HepG2 (cell line): ENCODE measurements at regions not wholly inside any gene's neighbourhood (a gene's known extent, or its start where the extent isn't known, plus 50 kb on each side); places are given as distances from the start of the nearest gene placed in this dataset.

ENCODE experiments used
- ATAC-seq: fragments of 200-7000 bp; cut with Tn5 transposase; 3 replicates; pipeline ENCODE4 v1.9.1; 2020; ENCODE audit warnings: mild to moderate bottlenecking, moderate library complexity
- BruUV-seq: library from RNA; stranded (reverse); fragments of 400-500 nt; replicated peaks from 2 replicates; lab custom pipeline; 2021; lab: Mats Ljungman, UMichigan
- CTCF ChIA-PET: fragments of 300-600 bp; formaldehyde crosslinking; extraction: SDS; loops from one replicate; lab custom pipeline; 2021; ENCODE audit warnings: low total read pairs, inconsistent platforms, low intra/inter-chr PET ratio; lab: Yijun Ruan, JAX
- POLR2A ChIA-PET: fragments of 350-600 bp; sonication (Branson Sonifier 250); formaldehyde crosslinking; loops from one replicate; lab custom pipeline; 2020; ENCODE audit warnings: antibody characterized with exemption, inconsistent platforms; lab: Yijun Ruan, JAX
- DNase-seq: peaks from one replicate; pipeline ENCODE4 v3.0.0-alpha.2; 2015; ENCODE audit warnings: low spot score
- FAIRE-seq: peaks from 3 replicates; lab custom pipeline; 2011; peaks lifted over from hg19 to GRCh38; lab: Jason Lieb, UNC
- H2AFZ ChIP-seq: one replicate; pipeline ENCODE4 v1.6.1; 2011; ENCODE audit warnings: low read length, inconsistent platforms
- H3K27ac ChIP-seq: fragments of 300-600 bp; 3 replicates; pipeline ENCODE4 v1.8.0; 2011; ENCODE audit warnings: mixed run types, mild to moderate bottlenecking, mixed read lengths, low read length, inconsistent platforms; ENCODE audit not compliant: insufficient read depth; ENCODE audit errors: extremely low read length
- H3K27me3 ChIP-seq, 2 experiments: fragments of 200-600 bp in 1 of 2; 2 replicates in 1 of 2; 3 replicates in 1 of 2; pipeline versions ENCODE4 v1.6.0 to v1.8.0; 2011; ENCODE audit warnings: low read length in 2 of 2, mild to moderate bottlenecking in 2 of 2, moderate library complexity in 2 of 2, inconsistent platforms in 1 of 2; ENCODE audit not compliant: insufficient read depth in 2 of 2, control insufficient read depth in 1 of 2
- H3K36me3 ChIP-seq, 2 experiments: fragments of 200-600 bp in 1 of 2; replicated peaks in 1 of 2; 2 replicates in 1 of 2; 3 replicates in 1 of 2; pipeline versions ENCODE4 v1.5.1 to v1.8.0; 2011; ENCODE audit warnings: low read length in 2 of 2, inconsistent platforms in 1 of 2; ENCODE audit not compliant: insufficient read depth in 2 of 2, control insufficient read depth in 1 of 2
- H3K4me1 ChIP-seq: 2 replicates; pipeline ENCODE4 v1.5.1; 2012; ENCODE audit warnings: low read length, inconsistent platforms; ENCODE audit not compliant: insufficient read depth
- H3K4me2 ChIP-seq: 2 replicates; pipeline ENCODE4 v1.6.0; 2011; ENCODE audit warnings: low read depth, low read length, inconsistent platforms
- H3K4me3 ChIP-seq, 3 experiments: fragments of 200-600 bp in 1 of 3; sonication (generic), shearing (Covaris generic) in 1 of 3; replicated peaks in 1 of 3; 2 replicates each; pipeline ENCODE4 v1.5.1; 2011 to 2016; ENCODE audit warnings: low read length in 3 of 3, inconsistent platforms in 2 of 3, low read depth in 2 of 3, mild to moderate bottlenecking in 2 of 3, control low read depth in 1 of 3, mixed read lengths in 1 of 3; ENCODE audit not compliant: insufficient read depth in 1 of 3
- H3K79me2 ChIP-seq: one replicate; pipeline ENCODE4 v1.6.1; 2011; ENCODE audit warnings: low read length, inconsistent platforms; ENCODE audit not compliant: insufficient read depth
- H3K9ac ChIP-seq: 2 replicates; pipeline ENCODE4 v1.6.0; 2011; ENCODE audit warnings: mild to moderate bottlenecking, low read depth, low read length, inconsistent platforms; ENCODE audit not compliant: insufficient read depth
- H3K9me3 ChIP-seq: 2 replicates; pipeline ENCODE4 v1.5.1; 2012; ENCODE audit warnings: mild to moderate bottlenecking, low read length
- H4K20me1 ChIP-seq: 2 replicates; pipeline ENCODE4 v1.6.0; 2011; ENCODE audit warnings: inconsistent platforms, mild to moderate bottlenecking, low read length, moderate library complexity; ENCODE audit not compliant: insufficient read depth
- ARHGAP35 ChIP-seq: sonication (generic); formaldehyde crosslinking; IDR thresholded peaks from 2 replicates; pipeline ENCODE4 v1.9.0; 2022; ENCODE audit warnings: mild to moderate bottlenecking, inconsistent platforms, moderate library complexity, missing genetic modification reagents, borderline replicate concordance
- HMGA1 ChIP-seq: sonication (generic); formaldehyde crosslinking; conservative IDR thresholded peaks from 2 replicates; pipeline ENCODE4 v1.4.0; 2020; ENCODE audit warnings: missing genetic modification reagents
- NFE2L1 ChIP-seq: sonication (generic); formaldehyde crosslinking; IDR thresholded peaks from 2 replicates; pipeline ENCODE4 v1.4.0; 2020; ENCODE audit warnings: missing genetic modification reagents, mild to moderate bottlenecking, borderline replicate concordance
- PAX8 ChIP-seq: sonication (generic); formaldehyde crosslinking; IDR thresholded peaks from 2 replicates; pipeline ENCODE4 v1.8.0; 2022; ENCODE audit warnings: mild to moderate bottlenecking, missing genetic modification reagents, borderline replicate concordance
- SAP130 ChIP-seq: IDR thresholded peaks from 2 replicates; pipeline ENCODE4 v1.6.1; 2016; ENCODE audit warnings: low read depth
- SRSF1 ChIP-seq: fragments of 200-400 bp; formaldehyde crosslinking; optimal IDR thresholded peaks from 2 replicates; pipeline ENCODE3; 2017; ENCODE audit warnings: mild to moderate bottlenecking, low read depth, low read length, moderate library complexity
- TGIF2 ChIP-seq: IDR thresholded peaks from 2 replicates; pipeline ENCODE4 v1.6.1; 2016; ENCODE audit warnings: control low read depth, missing compliant biosample characterization
- ZNF326 ChIP-seq: sonication (generic); formaldehyde crosslinking; IDR thresholded peaks from 2 replicates; pipeline ENCODE4 v1.4.0; 2020; ENCODE audit warnings: missing genetic modification reagents, borderline replicate concordance
- ZNF333 ChIP-seq: sonication (generic); formaldehyde crosslinking; IDR thresholded peaks from 2 replicates; pipeline ENCODE4 v1.4.0; 2020; ENCODE audit warnings: mild to moderate bottlenecking, missing genetic modification reagents, borderline replicate concordance
- ZNF598 ChIP-seq: sonication (generic); formaldehyde crosslinking; IDR thresholded peaks from 2 replicates; pipeline ENCODE4 v1.5.1; 2020; ENCODE audit warnings: mild to moderate bottlenecking, missing genetic modification reagents, borderline replicate concordance
- ZNF605 ChIP-seq: sonication (generic); formaldehyde crosslinking; IDR thresholded peaks from 2 replicates; pipeline ENCODE4 v1.8.0; 2022; ENCODE audit warnings: mild to moderate bottlenecking, missing genetic modification reagents
- ZNF746 ChIP-seq: sonication (generic); formaldehyde crosslinking; IDR thresholded peaks from 2 replicates; pipeline ENCODE4 v1.8.0; 2022; ENCODE audit warnings: mild to moderate bottlenecking, missing genetic modification reagents
- ZNF75D ChIP-seq: sonication (generic); formaldehyde crosslinking; IDR thresholded peaks from 2 replicates; pipeline ENCODE4 v1.8.1; 2023; ENCODE audit warnings: missing genetic modification reagents, mild to moderate bottlenecking, borderline replicate concordance
- WGBS: methylation state at CpG from one replicate; pipeline ENCODE4 v1.1.6; 2017; ENCODE audit warnings: low lambda C conversion rate; 5-methylcytosine and 5-hydroxymethylcytosine counted together
- in situ Hi-C: cut with HindIII; loops from 2 replicates; pipeline ENCODE4 v1.10.0; 2017; ENCODE audit warnings: low pct_unique_long_range_greater_than_20kb; ENCODE audit not compliant: extremely low pct_ligation_motif_present
- intact Hi-C: fragments of 100-400 bp; cut with micrococcal nuclease; formaldehyde crosslinking; loops from one replicate; pipeline ENCODE4 v1.10.0; 2022; ENCODE audit not compliant: unreplicated experiment
- TF ChIP-seq, protein P1 (sequence below): sonication (generic); formaldehyde crosslinking; IDR thresholded peaks from 2 replicates; pipeline ENCODE4 v1.4.0; 2020; ENCODE audit warnings: missing genetic modification reagents, borderline replicate concordance
- TF ChIP-seq, protein P2 (sequence below): sonication (generic); formaldehyde crosslinking; IDR thresholded peaks from 2 replicates; pipeline ENCODE4 v1.4.0; 2020; ENCODE audit warnings: missing genetic modification reagents; ENCODE audit errors: not compliant biosample characterization
- TF ChIP-seq, protein P3 (sequence below): sonication (generic); formaldehyde crosslinking; IDR thresholded peaks from 2 replicates; pipeline ENCODE4 v1.8.1; 2023; ENCODE audit warnings: mild to moderate bottlenecking, missing genetic modification reagents

DNA sequence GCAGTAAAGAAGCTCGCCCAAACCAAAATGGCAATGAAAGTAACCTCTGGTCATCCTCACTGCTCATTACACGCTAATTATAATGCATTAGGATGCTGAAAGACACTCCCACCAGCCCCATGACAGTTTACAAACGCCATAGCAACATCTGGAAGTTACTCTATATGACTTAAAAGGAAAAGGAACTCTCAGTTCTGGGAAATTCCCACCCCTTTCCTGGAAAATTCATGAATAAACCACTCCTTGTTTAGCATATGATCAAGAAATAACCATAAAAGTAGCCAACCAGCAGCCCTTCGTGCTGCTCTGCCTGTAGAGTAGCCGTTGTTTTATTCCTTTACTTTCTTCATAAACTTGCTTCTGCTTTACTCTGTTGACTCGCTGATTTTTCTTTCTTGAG is 164.6 kb downstream of the SMAD6 start:
- no peak overlapping the region for H3K4me2 ChIP-seq
- H2AFZ ChIP-seq, result no peak overlapping the region
- no peaks in the 10 kb centered on the region for H3K9me3 ChIP-seq
- in situ Hi-C loops (no loop called here), intact Hi-C loops (no loop called here)
- ChIA-PET POLR2A (no interaction called here), CTCF (no interaction called here)
- H4K20me1 ChIP-seq, result no peaks in the 10 kb centered on the region
- H3K9ac ChIP-seq, result no peak overlapping the region
- TF ChIP-seq ZNF75D (CRISPR knock-in tag) (no peak), ZNF598 (CRISPR knock-in tag) (no peak), ZNF326 (no peak), NFE2L1 (CRISPR knock-in tag) (no peak), SAP130 (CRISPR knock-in tag) (no peak), PAX8 (CRISPR knock-in tag) (no peak)
- ATAC-seq (no peak), FAIRE-seq (no peak), DNase-seq (no peak)
- H3K4me1 ChIP-seq, result no peaks in the 10 kb centered on the region
- H3K36me3 ChIP-seq, result no peaks in the 10 kb centered on the region
- H3K4me3 ChIP-seq, result no peak overlapping the region
- H3K79me2 ChIP-seq, result no peaks in the 10 kb centered on the region
- BruUV-seq, result no TSS peak
- H3K27me3 ChIP-seq, result peaks cover 0 to 3% of the 10 kb centered on the region in 2 experiments; a peak in 1 of 5 replicates
- WGBS, result 33% methylated on average over 6 of the region's 6 CpGs
- H3K27ac ChIP-seq, result no peak overlapping the region

DNA sequence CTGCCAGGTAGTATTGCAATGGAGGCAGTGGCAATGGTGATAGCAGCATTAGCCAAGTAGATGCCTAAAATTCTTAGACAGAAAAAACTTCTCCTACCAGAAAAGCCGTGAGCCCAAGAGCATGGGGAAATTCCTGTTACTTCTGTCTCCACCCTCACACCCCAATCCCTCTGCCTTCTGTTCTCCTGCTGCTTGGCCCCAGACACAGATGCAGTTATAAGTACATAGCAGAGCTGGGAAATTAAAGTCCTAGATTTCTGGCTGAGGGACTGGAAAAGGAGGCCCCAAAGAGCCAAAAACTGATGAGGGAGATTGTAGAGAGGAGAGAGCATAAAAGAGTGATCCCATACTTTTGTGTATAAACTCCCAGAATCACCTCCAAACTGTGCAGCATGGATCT is 166.9 kb downstream of the SMAD6 start:
- BruUV-seq, result no TSS peak
- CTCF ChIA-PET, result no interaction called here
- no peak for DNase-seq
- no peak overlapping the region for H3K27ac ChIP-seq
- no peak overlapping the region for H3K9ac ChIP-seq
- in situ Hi-C loops (no loop called here), intact Hi-C loops (no loop called here)
- H3K4me1 ChIP-seq, result no peaks in the 10 kb centered on the region
- H4K20me1 ChIP-seq, result no peaks in the 10 kb centered on the region
- no peak overlapping the region for H3K4me2 ChIP-seq
- H3K9me3 ChIP-seq, result no peaks in the 10 kb centered on the region
- H3K4me3 ChIP-seq, result no peak overlapping the region
- H2AFZ ChIP-seq, result no peak overlapping the region
- FAIRE-seq, result no peak
- WGBS, result 7% methylated on average over 1 of the region's 1 CpG
- H3K27me3 ChIP-seq, result peaks cover 0 to 3% of the 10 kb centered on the region in 2 experiments; a peak in 1 of 5 replicates
- no peaks in the 10 kb centered on the region for H3K36me3 ChIP-seq
- POLR2A ChIA-PET, result no interaction called here
- H3K79me2 ChIP-seq, result no peaks in the 10 kb centered on the region
- ATAC-seq, result no peak
- TF ChIP-seq ZNF746 (CRISPR knock-in tag), result no peak
- TF ChIP-seq ARHGAP35 (CRISPR knock-in tag), result no peak
- TF ChIP-seq, protein P1, sequence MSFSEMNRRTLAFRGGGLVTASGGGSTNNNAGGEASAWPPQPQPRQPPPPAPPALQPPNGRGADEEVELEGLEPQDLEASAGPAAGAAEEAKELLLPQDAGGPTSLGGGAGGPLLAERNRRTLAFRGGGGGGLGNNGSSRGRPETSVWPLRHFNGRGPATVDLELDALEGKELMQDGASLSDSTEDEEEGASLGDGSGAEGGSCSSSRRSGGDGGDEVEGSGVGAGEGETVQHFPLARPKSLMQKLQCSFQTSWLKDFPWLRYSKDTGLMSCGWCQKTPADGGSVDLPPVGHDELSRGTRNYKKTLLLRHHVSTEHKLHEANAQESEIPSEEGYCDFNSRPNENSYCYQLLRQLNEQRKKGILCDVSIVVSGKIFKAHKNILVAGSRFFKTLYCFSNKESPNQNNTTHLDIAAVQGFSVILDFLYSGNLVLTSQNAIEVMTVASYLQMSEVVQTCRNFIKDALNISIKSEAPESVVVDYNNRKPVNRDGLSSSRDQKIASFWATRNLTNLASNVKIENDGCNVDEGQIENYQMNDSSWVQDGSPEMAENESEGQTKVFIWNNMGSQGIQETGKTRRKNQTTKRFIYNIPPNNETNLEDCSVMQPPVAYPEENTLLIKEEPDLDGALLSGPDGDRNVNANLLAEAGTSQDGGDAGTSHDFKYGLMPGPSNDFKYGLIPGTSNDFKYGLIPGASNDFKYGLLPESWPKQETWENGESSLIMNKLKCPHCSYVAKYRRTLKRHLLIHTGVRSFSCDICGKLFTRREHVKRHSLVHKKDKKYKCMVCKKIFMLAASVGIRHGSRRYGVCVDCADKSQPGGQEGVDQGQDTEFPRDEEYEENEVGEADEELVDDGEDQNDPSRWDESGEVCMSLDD (CRISPR knock-in tag), result no peak
- no peak for TF ChIP-seq SRSF1
- no peak for TF ChIP-seq HMGA1
- no peak for TF ChIP-seq ZNF333 (CRISPR knock-in tag)
- TF ChIP-seq, protein P2, sequence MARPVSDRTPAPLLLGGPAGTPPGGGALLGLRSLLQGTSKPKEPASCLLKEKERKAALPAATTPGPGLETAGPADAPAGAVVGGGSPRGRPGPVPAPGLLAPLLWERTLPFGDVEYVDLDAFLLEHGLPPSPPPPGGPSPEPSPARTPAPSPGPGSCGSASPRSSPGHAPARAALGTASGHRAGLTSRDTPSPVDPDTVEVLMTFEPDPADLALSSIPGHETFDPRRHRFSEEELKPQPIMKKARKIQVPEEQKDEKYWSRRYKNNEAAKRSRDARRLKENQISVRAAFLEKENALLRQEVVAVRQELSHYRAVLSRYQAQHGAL (CRISPR knock-in tag), result no peak
- no peak for TF ChIP-seq ZNF605 (CRISPR knock-in tag)
- TF ChIP-seq, protein P3, sequence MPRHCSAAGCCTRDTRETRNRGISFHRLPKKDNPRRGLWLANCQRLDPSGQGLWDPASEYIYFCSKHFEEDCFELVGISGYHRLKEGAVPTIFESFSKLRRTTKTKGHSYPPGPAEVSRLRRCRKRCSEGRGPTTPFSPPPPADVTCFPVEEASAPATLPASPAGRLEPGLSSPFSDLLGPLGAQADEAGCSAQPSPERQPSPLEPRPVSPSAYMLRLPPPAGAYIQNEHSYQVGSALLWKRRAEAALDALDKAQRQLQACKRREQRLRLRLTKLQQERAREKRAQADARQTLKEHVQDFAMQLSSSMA (CRISPR knock-in tag), result no peak
- no peak for TF ChIP-seq TGIF2 (CRISPR knock-in tag)
